T-cell (primary cell): ENCODE measurements at regions not wholly inside any gene's neighbourhood (a gene's known extent, or its start where the extent isn't known, plus 50 kb on each side); places are given as distances from the start of the nearest gene placed in this dataset.

Source experiments
- ATAC-seq, 4 experiments: fragments of 200-7000 bp in 3 of 4; fragments of 150-1000 bp in 1 of 4; cut with Tn5 transposase; replicated peaks in 1 of 4; 1 replicate in 3 of 4; 2 replicates in 1 of 4; pipeline ENCODE4 v1.10.0; 2021; ENCODE audit warnings: moderate library complexity in 3 of 4, mild to moderate bottlenecking in 2 of 4, moderate number of reproducible peaks in 1 of 4
- CTCF ChIA-PET, 2 donors: fragments of 300-600 bp; sonication (Branson Sonifier 250); formaldehyde crosslinking; loops; one replicate each; lab custom pipeline; 2022; ENCODE audit warnings: antibody characterized with exemption in 2 of 2; lab: Charles Lee
- POLR2A ChIA-PET, 2 donors: fragments of 300-600 bp; sonication (Branson Sonifier 250); formaldehyde crosslinking; loops; one replicate each; lab custom pipeline; 2022; ENCODE audit warnings: antibody characterized with exemption in 2 of 2; lab: Charles Lee
- DNase-seq, 35 experiments: peaks; one replicate each; pipeline versions ENCODE4 v3.0.0 to v3.0.0-alpha.2; 2013 to 2023
- H3K27ac ChIP-seq: one replicate; pipeline ENCODE4 v1.5.1; 2013; ENCODE audit warnings: low read length
- H3K27me3 ChIP-seq, 2 experiments: replicated peaks in 1 of 2; 1 replicate in 1 of 2; 2 replicates in 1 of 2; pipeline versions ENCODE4 v1.6.1 to v1.7.0; 2013; ENCODE audit warnings: low read length in 1 of 2, mixed read lengths in 1 of 2; ENCODE audit not compliant: control insufficient read depth in 2 of 2, insufficient read depth in 2 of 2; ENCODE audit errors: extremely low read depth in 1 of 2
- H3K36me3 ChIP-seq, 2 donors: 1 replicate in 1 of 2; 2 replicates in 1 of 2; pipeline versions ENCODE4 v1.6.1 to v1.7.0; 2013; ENCODE audit warnings: low read length in 1 of 2; ENCODE audit not compliant: control insufficient read depth in 2 of 2, insufficient read depth in 1 of 2; ENCODE audit errors: extremely low read depth in 1 of 2
- H3K4me1 ChIP-seq, 2 experiments: 1 replicate in 1 of 2; 2 replicates in 1 of 2; pipeline versions ENCODE4 v1.6.1 to v1.7.0; 2013; ENCODE audit warnings: low read length in 2 of 2, mixed read lengths in 1 of 2; ENCODE audit not compliant: insufficient read depth in 2 of 2, control insufficient read depth in 1 of 2; ENCODE audit errors: extremely low read depth in 1 of 2
- H3K4me3 ChIP-seq, 2 donors: 1 replicate in 1 of 2; 2 replicates in 1 of 2; pipeline versions ENCODE4 v1.5.1 to v1.7.0; 2013; ENCODE audit warnings: mild to moderate bottlenecking in 2 of 2, low read length in 1 of 2, moderate library complexity in 1 of 2; ENCODE audit not compliant: control insufficient read depth in 1 of 2; ENCODE audit errors: extremely low read depth in 1 of 2
- H3K9me3 ChIP-seq: 2 replicates; pipeline ENCODE4 v1.7.0; 2013
- H3K27ac Mint-ChIP-seq, 2 donors: one replicate each; pipeline ENCODE4 v1.8.0; 2020 to 2021; ENCODE audit warnings: mild to moderate bottlenecking in 2 of 2, mixed read lengths in 2 of 2
- H3K27me3 Mint-ChIP-seq, 2 donors: one replicate each; pipeline ENCODE4 v1.8.0; 2021 to 2022; ENCODE audit warnings: mixed read lengths in 2 of 2
- H3K36me3 Mint-ChIP-seq: one replicate; pipeline ENCODE4 v1.8.0; 2021; ENCODE audit warnings: mixed read lengths
- H3K4me1 Mint-ChIP-seq, 3 donors: one replicate each; pipeline ENCODE4 v1.8.0; 2020 to 2022; ENCODE audit warnings: mixed read lengths in 3 of 3, mild to moderate bottlenecking in 1 of 3
- H3K4me3 Mint-ChIP-seq, 3 donors: one replicate each; pipeline ENCODE4 v1.8.0; 2020 to 2022; ENCODE audit warnings: mild to moderate bottlenecking in 3 of 3, mixed read lengths in 3 of 3, moderate library complexity in 3 of 3
- H3K9me3 Mint-ChIP-seq, 3 donors: one replicate each; pipeline ENCODE4 v1.8.0; 2020 to 2022; ENCODE audit warnings: mixed read lengths in 3 of 3
- WGBS: methylation state at CpG from one replicate; pipeline ENCODE4 v1.1.5; 2013; ENCODE audit warnings: missing lambda C conversion rate; ENCODE audit not compliant: insufficient coverage; 5-methylcytosine and 5-hydroxymethylcytosine counted together

- Histone ChIP-seq H3K27ac (no peak overlapping the region), H3K4me3 (no peak overlapping the region), H3K27me3 (no peaks in the 10 kb centered on the region), H3K9me3 (no peaks in the 10 kb centered on the region), H3K4me1 (no peaks in the 10 kb centered on the region), H3K36me3 (no peaks in the 10 kb centered on the region)
- ChIA-PET CTCF (no interaction called here), POLR2A (interaction anchor here in 1 of 2 donors (0.7 kb wide), 1 partner anchor 34 kb away, joined by 3 read pairs; no protein-coding TSS in a partner anchor)
- Mint-ChIP-seq H3K9me3 (no peaks in the 10 kb centered on the region), H3K36me3 (no peaks in the 10 kb centered on the region), H3K27ac (no peak overlapping the region), H3K27me3 (no peaks in the 10 kb centered on the region), H3K4me1 (no peaks in the 10 kb centered on the region), H3K4me3 (no peak overlapping the region)
- no peak for DNase-seq
- no peak for ATAC-seq
- no CpG with 5 or more reads among the region's 3 CpGs for WGBS
Measured at GRCh38 chr7:19404912-19405329, 259.7 kb upstream of the FERD3L start.

GRCh38 chr7:19403691-19404090 lies 258.5 kb upstream of the FERD3L start:
- Histone ChIP-seq H3K4me1 (no peaks in the 10 kb centered on the region), H3K4me3 (no peak overlapping the region), H3K9me3 (no peaks in the 10 kb centered on the region), H3K27ac (no peak overlapping the region), H3K36me3 (no peaks in the 10 kb centered on the region), H3K27me3 (no peaks in the 10 kb centered on the region)
- ATAC-seq (no peak), DNase-seq (no peak)
- no peaks in the 10 kb centered on the region for H3K4me1 Mint-ChIP-seq
- H3K4me3 Mint-ChIP-seq, result no peak overlapping the region
- no peak overlapping the region for H3K27ac Mint-ChIP-seq
- CTCF ChIA-PET, result interaction anchor here in 1 of 2 donors (0.5 kb wide), 1 partner anchor 112 kb away, joined by 4 read pairs; no protein-coding TSS in a partner anchor
- no CpG with 5 or more reads among the region's 2 CpGs for WGBS
- no peaks in the 10 kb centered on the region for H3K27me3 Mint-ChIP-seq
- POLR2A ChIA-PET, result interaction anchor here in 1 of 2 donors (0.6 kb wide), 1 partner anchor 14 kb away, joined by 6 read pairs; no protein-coding TSS in a partner anchor
- peaks cover 0 to 2% (median 0%) of the 10 kb centered on the region in 3 donors for H3K9me3 Mint-ChIP-seq
- no peaks in the 10 kb centered on the region for H3K36me3 Mint-ChIP-seq

GRCh38 chr7:19401461-19401860 lies 256.2 kb upstream of the FERD3L start:
- ATAC-seq (no peak), DNase-seq (no peak)
- ChIA-PET POLR2A (interaction anchor here in 1 of 2 donors (0.5 kb wide), 1 partner anchor 1197 kb away, joined by 3 read pairs; no protein-coding TSS in a partner anchor), CTCF (no interaction called here)
- Histone ChIP-seq H3K27ac (no peak overlapping the region), H3K4me1 (no peaks in the 10 kb centered on the region), H3K27me3 (no peaks in the 10 kb centered on the region), H3K9me3 (no peaks in the 10 kb centered on the region), H3K36me3 (no peaks in the 10 kb centered on the region), H3K4me3 (no peak overlapping the region)
- Mint-ChIP-seq H3K9me3 (peaks cover 0 to 4% (median 0%) of the 10 kb centered on the region in 3 donors), H3K27me3 (no peaks in the 10 kb centered on the region), H3K4me1 (no peaks in the 10 kb centered on the region), H3K36me3 (no peaks in the 10 kb centered on the region), H3K4me3 (no peak overlapping the region), H3K27ac (no peak overlapping the region)
- WGBS, result no CpG with 5 or more reads among the region's 2 CpGs

- no peak overlapping the region for H3K27ac ChIP-seq
- ATAC-seq (no peak), DNase-seq (no peak)
- WGBS, result 75% methylated on average over 1 of the region's 4 CpGs
- no peaks in the 10 kb centered on the region for H3K36me3 Mint-ChIP-seq
- H3K36me3 ChIP-seq, result no peaks in the 10 kb centered on the region
- no peaks in the 10 kb centered on the region for H3K4me1 Mint-ChIP-seq
- H3K4me3 ChIP-seq, result no peak overlapping the region
- no peaks in the 10 kb centered on the region for H3K27me3 Mint-ChIP-seq
- POLR2A ChIA-PET, result interaction anchor here in 1 of 2 donors (0.5 kb wide), 1 partner anchor 1196 kb away, joined by 3 read pairs; no protein-coding TSS in a partner anchor
- no peaks in the 10 kb centered on the region for H3K9me3 ChIP-seq
- H3K27ac Mint-ChIP-seq, result no peak overlapping the region
- CTCF ChIA-PET, result interaction anchor here in 1 of 2 donors (0.5 kb wide), 2 partner anchors 17 to 1628 kb away, joined by 3 to 4 read pairs; no protein-coding TSS in a partner anchor
- H3K9me3 Mint-ChIP-seq, result peaks cover 0 to 4% (median 0%) of the 10 kb centered on the region in 3 donors
- H3K27me3 ChIP-seq, result no peaks in the 10 kb centered on the region
- no peaks in the 10 kb centered on the region for H3K4me1 ChIP-seq
- H3K4me3 Mint-ChIP-seq, result no peak overlapping the region
Measured at GRCh38 chr7:19400758-19401254, 255.6 kb upstream of the FERD3L start.

GRCh38 chr7:19397911-19398310 lies 252.7 kb upstream of the FERD3L start:
- no peak overlapping the region for H3K4me3 ChIP-seq
- H3K9me3 ChIP-seq, result no peaks in the 10 kb centered on the region
- ATAC-seq, result no peak
- no peaks in the 10 kb centered on the region for H3K36me3 ChIP-seq
- no peaks in the 10 kb centered on the region for H3K4me1 ChIP-seq
- Mint-ChIP-seq H3K9me3 (peaks cover 0 to 4% (median 4%) of the 10 kb centered on the region in 3 donors), H3K4me3 (no peak overlapping the region), H3K36me3 (no peaks in the 10 kb centered on the region), H3K27me3 (no peaks in the 10 kb centered on the region), H3K4me1 (no peaks in the 10 kb centered on the region), H3K27ac (no peak overlapping the region)
- ChIA-PET CTCF (no interaction called here), POLR2A (interaction anchor here in 1 of 2 donors (0.6 kb wide), 1 partner anchor 27 kb away, joined by 3 read pairs; no protein-coding TSS in a partner anchor)
- H3K27me3 ChIP-seq, result no peaks in the 10 kb centered on the region
- WGBS, result 0% methylated on average over 2 of the region's 4 CpGs
- no peak overlapping the region for H3K27ac ChIP-seq
- DNase-seq, result no peak

GRCh38 chr7:19392246-19392645 lies 247.0 kb upstream of the FERD3L start:
- no peak for ATAC-seq
- Histone ChIP-seq H3K36me3 (no peaks in the 10 kb centered on the region), H3K4me1 (no peaks in the 10 kb centered on the region), H3K27me3 (no peaks in the 10 kb centered on the region), H3K4me3 (no peak overlapping the region), H3K9me3 (no peaks in the 10 kb centered on the region), H3K27ac (no peak overlapping the region)
- POLR2A ChIA-PET, result no interaction called here
- Mint-ChIP-seq H3K9me3 (peaks cover under 1 to 5% (median 3%) of the 10 kb centered on the region in 3 donors), H3K27ac (no peak overlapping the region), H3K4me3 (no peak overlapping the region), H3K4me1 (no peaks in the 10 kb centered on the region), H3K36me3 (no peaks in the 10 kb centered on the region), H3K27me3 (no peaks in the 10 kb centered on the region)
- no CpG with 5 or more reads among the region's 3 CpGs for WGBS
- no peak for DNase-seq
- CTCF ChIA-PET, result no interaction called here
